ENCODE measurements at regions not wholly inside any gene's neighbourhood (a gene's known extent, or its start where the extent isn't known, plus 50 kb on each side); places are given as distances from the start of the nearest gene placed in this dataset.

GRCh38 chr12:23029185-23029584 is 404.2 kb downstream of the ETNK1 start:
- H2AFZ ChIP-seq (ENCODE audit: insufficient read depth, low read depth, low read length, poor library complexity, severe bottlenecking): no peak overlapping the region
- intact Hi-C loops (cut with micrococcal nuclease): no loop called here
- ATAC-seq (ENCODE audit: low read depth): no peak
- H4K20me1 ChIP-seq (ENCODE audit: control insufficient read depth, insufficient read depth, low read length, poor library complexity, severe bottlenecking): no peaks in the 10 kb centered on the region
- ChIA-PET POLR2A (no interaction called here), CTCF (no interaction called here)
- no peaks in the 10 kb centered on the region for H3K27me3 ChIP-seq (replicated peaks in 1 of 4; ENCODE audit: control extremely low read depth in 1 of 4, control insufficient read depth in 3 of 4, insufficient read depth in 4 of 4, low read length in 3 of 4)
- H3K4me2 ChIP-seq (replicated peaks; ENCODE audit: low read depth, low read length, poor library complexity, severe bottlenecking): no peak overlapping the region
- Mint-ChIP-seq H3K4me1 (no peaks in the 10 kb centered on the region), H3K27ac (no peak overlapping the region), H3K9me3 (ENCODE audit: insufficient read depth) (no peaks in the 10 kb centered on the region), H3K4me3 (no peak overlapping the region), H3K27me3 (no peaks in the 10 kb centered on the region)
- no peaks in the 10 kb centered on the region for H3K79me2 ChIP-seq (ENCODE audit: control insufficient read depth, insufficient read depth, low read length)
- no peak overlapping the region for H3K4me3 ChIP-seq (ENCODE audit: control extremely low read depth in 1 of 5, extremely low read depth in 1 of 5, insufficient read depth in 1 of 5, low read depth in 2 of 5, low read length in 4 of 5)
- no peak overlapping the region for H3K27ac ChIP-seq (ENCODE audit: low read length in 2 of 2)
- no peak for DNase-seq
- H3K4me1 ChIP-seq (ENCODE audit: control insufficient read depth in 2 of 2, insufficient read depth in 2 of 2, low read length in 2 of 2): no peaks in the 10 kb centered on the region
- no CpG with 5 or more reads among the region's 3 CpGs for WGBS (ENCODE audit: insufficient coverage)
- no peaks in the 10 kb centered on the region for H3K9me3 ChIP-seq (ENCODE audit: control extremely low read depth in 1 of 3, control insufficient read depth in 2 of 3, insufficient read depth in 1 of 3, low read length in 2 of 3)
- H3K9ac ChIP-seq (ENCODE audit: low read length): no peak overlapping the region
- TF ChIP-seq EZH2 (IDR thresholded peaks at IDR 0.05; ENCODE audit: borderline replicate concordance, insufficient read depth, low read depth, low read length, poor library complexity, severe bottlenecking): no peak
- TF ChIP-seq, protein P1, sequence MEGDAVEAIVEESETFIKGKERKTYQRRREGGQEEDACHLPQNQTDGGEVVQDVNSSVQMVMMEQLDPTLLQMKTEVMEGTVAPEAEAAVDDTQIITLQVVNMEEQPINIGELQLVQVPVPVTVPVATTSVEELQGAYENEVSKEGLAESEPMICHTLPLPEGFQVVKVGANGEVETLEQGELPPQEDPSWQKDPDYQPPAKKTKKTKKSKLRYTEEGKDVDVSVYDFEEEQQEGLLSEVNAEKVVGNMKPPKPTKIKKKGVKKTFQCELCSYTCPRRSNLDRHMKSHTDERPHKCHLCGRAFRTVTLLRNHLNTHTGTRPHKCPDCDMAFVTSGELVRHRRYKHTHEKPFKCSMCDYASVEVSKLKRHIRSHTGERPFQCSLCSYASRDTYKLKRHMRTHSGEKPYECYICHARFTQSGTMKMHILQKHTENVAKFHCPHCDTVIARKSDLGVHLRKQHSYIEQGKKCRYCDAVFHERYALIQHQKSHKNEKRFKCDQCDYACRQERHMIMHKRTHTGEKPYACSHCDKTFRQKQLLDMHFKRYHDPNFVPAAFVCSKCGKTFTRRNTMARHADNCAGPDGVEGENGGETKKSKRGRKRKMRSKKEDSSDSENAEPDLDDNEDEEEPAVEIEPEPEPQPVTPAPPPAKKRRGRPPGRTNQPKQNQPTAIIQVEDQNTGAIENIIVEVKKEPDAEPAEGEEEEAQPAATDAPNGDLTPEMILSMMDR (IDR thresholded peaks at IDR 0.05): no peak
- H3K36me3 ChIP-seq (replicated peaks in 1 of 2; ENCODE audit: control extremely low read depth in 1 of 2, control insufficient read depth in 1 of 2, extremely low read depth in 1 of 2, insufficient read depth in 2 of 2, low read length in 1 of 2): no peaks in the 10 kb centered on the region

DNA sequence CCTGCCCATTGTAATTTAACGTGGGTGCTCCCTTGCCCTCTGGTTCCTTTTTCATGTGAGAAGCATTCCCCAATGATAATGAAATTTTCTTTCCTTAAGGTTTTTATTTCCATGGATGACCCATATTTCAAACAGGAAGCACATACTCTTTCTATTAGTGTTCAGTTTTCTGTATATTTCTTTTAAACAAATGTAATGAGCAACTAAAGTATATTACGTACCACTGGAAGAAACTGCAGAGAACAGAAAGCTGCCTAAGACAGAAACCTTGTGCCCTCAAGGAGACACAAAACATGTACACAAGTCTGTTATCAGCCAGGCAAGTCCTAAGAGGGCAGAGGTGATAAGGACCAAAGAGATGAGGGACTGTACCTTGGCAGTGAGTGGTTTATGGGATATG is 414.9 kb downstream of the ETNK1 start:
- ATAC-seq (ENCODE audit: low read depth): no peak
- Histone ChIP-seq H3K36me3 (replicated peaks in 1 of 2; ENCODE audit: control extremely low read depth in 1 of 2, control insufficient read depth in 1 of 2, extremely low read depth in 1 of 2, insufficient read depth in 2 of 2, low read length in 1 of 2) (no peaks in the 10 kb centered on the region), H2AFZ (ENCODE audit: insufficient read depth, low read depth, low read length, poor library complexity, severe bottlenecking) (no peak overlapping the region), H3K9ac (ENCODE audit: low read length) (no peak overlapping the region), H3K27me3 (replicated peaks in 1 of 4; ENCODE audit: control extremely low read depth in 1 of 4, control insufficient read depth in 3 of 4, insufficient read depth in 4 of 4, low read length in 3 of 4) (no peaks in the 10 kb centered on the region), H3K9me3 (ENCODE audit: control extremely low read depth in 1 of 3, control insufficient read depth in 2 of 3, insufficient read depth in 1 of 3, low read length in 2 of 3) (no peaks in the 10 kb centered on the region), H3K79me2 (ENCODE audit: control insufficient read depth, insufficient read depth, low read length) (no peaks in the 10 kb centered on the region), H3K27ac (ENCODE audit: low read length in 2 of 2) (no peak overlapping the region), H3K4me3 (ENCODE audit: control extremely low read depth in 1 of 5, extremely low read depth in 1 of 5, insufficient read depth in 1 of 5, low read depth in 2 of 5, low read length in 4 of 5) (no peak overlapping the region), H3K4me1 (ENCODE audit: control insufficient read depth in 2 of 2, insufficient read depth in 2 of 2, low read length in 2 of 2) (no peaks in the 10 kb centered on the region), H3K4me2 (replicated peaks; ENCODE audit: low read depth, low read length, poor library complexity, severe bottlenecking) (no peak overlapping the region), H4K20me1 (ENCODE audit: control insufficient read depth, insufficient read depth, low read length, poor library complexity, severe bottlenecking) (no peaks in the 10 kb centered on the region)
- peaks cover 2% of the 10 kb centered on the region for H3K27me3 Mint-ChIP-seq
- ChIA-PET POLR2A (no interaction called here), CTCF (no interaction called here)
- WGBS (ENCODE audit: insufficient coverage): no CpG with 5 or more reads among the region's 2 CpGs
- no peak overlapping the region for H3K4me3 Mint-ChIP-seq
- intact Hi-C loops (cut with micrococcal nuclease): no loop called here
- H3K4me1 Mint-ChIP-seq: no peaks in the 10 kb centered on the region
- H3K27ac Mint-ChIP-seq: no peak overlapping the region
- TF ChIP-seq, protein P1 (IDR thresholded peaks at IDR 0.05): no peak
- no peak for TF ChIP-seq EZH2 (IDR thresholded peaks at IDR 0.05; ENCODE audit: borderline replicate concordance, insufficient read depth, low read depth, low read length, poor library complexity, severe bottlenecking)
- H3K9me3 Mint-ChIP-seq (ENCODE audit: insufficient read depth): no peaks in the 10 kb centered on the region
- no peak for DNase-seq

Measured in B cell (primary cell).